Calu3 (cell line): ENCODE measurements at regions not wholly inside any gene's neighbourhood (a gene's known extent, or its start where the extent isn't known, plus 50 kb on each side); places are given as distances from the start of the nearest gene placed in this dataset.

ENCODE experiments used
- BruUV-seq: library from RNA; stranded (reverse); fragments of 400-500 nt; replicated peaks from 2 replicates; lab custom pipeline; 2021; lab: Mats Ljungman, UMichigan
- CTCF ChIA-PET: fragments of 300-600 bp; sonication (Branson Sonifier 250); formaldehyde crosslinking; loops from one replicate; lab custom pipeline; 2022; ENCODE audit warnings: antibody characterized with exemption; lab: Charles Lee
- DNase-seq: peaks from one replicate; pipeline ENCODE4 v3.0.0; 2022
- H3K27ac Mint-ChIP-seq: one replicate; pipeline ENCODE4 v1.8.0; 2022; ENCODE audit warnings: mixed read lengths; ENCODE audit not compliant: unreplicated experiment
- H3K27me3 Mint-ChIP-seq: one replicate; pipeline ENCODE4 v1.8.0; 2022; ENCODE audit warnings: mixed read lengths; ENCODE audit not compliant: unreplicated experiment
- H3K36me3 Mint-ChIP-seq: one replicate; pipeline ENCODE4 v1.8.0; 2022; ENCODE audit warnings: mild to moderate bottlenecking, moderate library complexity, mixed read lengths; ENCODE audit not compliant: insufficient read depth, unreplicated experiment
- H3K4me1 Mint-ChIP-seq: one replicate; pipeline ENCODE4 v1.8.0; 2022; ENCODE audit warnings: mild to moderate bottlenecking, low read depth, mixed read lengths; ENCODE audit not compliant: unreplicated experiment
- H3K4me3 Mint-ChIP-seq: one replicate; pipeline ENCODE4 v1.8.0; 2022; ENCODE audit warnings: mild to moderate bottlenecking, low read depth, moderate library complexity, mixed read lengths; ENCODE audit not compliant: unreplicated experiment
- H3K9me3 Mint-ChIP-seq: one replicate; pipeline ENCODE4 v1.8.0; 2022; ENCODE audit warnings: low read depth, mixed read lengths; ENCODE audit not compliant: unreplicated experiment
- CTCF ChIP-seq: fragments of 200-600 bp; IDR thresholded peaks from one replicate; pipeline ENCODE4 v1.8.0; 2022; ENCODE audit warnings: antibody characterized with exemption; ENCODE audit not compliant: unreplicated experiment
- intact Hi-C: fragments of 100-400 bp; cut with micrococcal nuclease; formaldehyde crosslinking; loops from one replicate; pipeline ENCODE4 v1.10.0; 2022; ENCODE audit not compliant: unreplicated experiment

GRCh38 chr1:195105281-195105680 is 1503.0 kb downstream of the KCNT2 start:
- CTCF ChIA-PET: no interaction called here
- no peak for TF ChIP-seq CTCF
- H3K4me1 Mint-ChIP-seq: peaks cover 13% of the 10 kb centered on the region
- H3K36me3 Mint-ChIP-seq: no peaks in the 10 kb centered on the region
- no peak overlapping the region for H3K27ac Mint-ChIP-seq
- no peak overlapping the region for H3K4me3 Mint-ChIP-seq
- intact Hi-C loops: no loop called here
- peaks cover 20% of the 10 kb centered on the region for H3K9me3 Mint-ChIP-seq
- H3K27me3 Mint-ChIP-seq: no peaks in the 10 kb centered on the region
- DNase-seq: no peak
- BruUV-seq: no TSS peak

GRCh38 chr1:195097316-195097715 is 1510.9 kb downstream of the KCNT2 start:
- no peaks in the 10 kb centered on the region for H3K27me3 Mint-ChIP-seq
- no peaks in the 10 kb centered on the region for H3K36me3 Mint-ChIP-seq
- no peak overlapping the region for H3K27ac Mint-ChIP-seq
- peak; percentile 61 for DNase-seq
- H3K4me3 Mint-ChIP-seq: no peak overlapping the region
- CTCF ChIA-PET: no interaction called here
- intact Hi-C loops: no loop called here
- BruUV-seq: no TSS peak
- H3K9me3 Mint-ChIP-seq: no peaks in the 10 kb centered on the region
- no peak for TF ChIP-seq CTCF
- H3K4me1 Mint-ChIP-seq: peaks cover 21% of the 10 kb centered on the region

- no peak overlapping the region for H3K4me3 Mint-ChIP-seq
- no peak overlapping the region for H3K27ac Mint-ChIP-seq
- H3K9me3 Mint-ChIP-seq: no peaks in the 10 kb centered on the region
- H3K27me3 Mint-ChIP-seq: no peaks in the 10 kb centered on the region
- intact Hi-C loops: no loop called here
- CTCF ChIA-PET: no interaction called here
- BruUV-seq: no TSS peak
- TF ChIP-seq CTCF: no peak
- no peaks in the 10 kb centered on the region for H3K36me3 Mint-ChIP-seq
- H3K4me1 Mint-ChIP-seq: peaks cover 21% of the 10 kb centered on the region
- no peak for DNase-seq
These were observed 1512.2 kb downstream of the KCNT2 start for GRCh38 chr1:195096051-195096521.

- intact Hi-C loops: no loop called here
- H3K4me3 Mint-ChIP-seq: no peak overlapping the region
- DNase-seq: no peak
- no peaks in the 10 kb centered on the region for H3K27me3 Mint-ChIP-seq
- H3K36me3 Mint-ChIP-seq: no peaks in the 10 kb centered on the region
- TF ChIP-seq CTCF: no peak
- no TSS peak for BruUV-seq
- no peaks in the 10 kb centered on the region for H3K9me3 Mint-ChIP-seq
- H3K4me1 Mint-ChIP-seq: peaks cover 20% of the 10 kb centered on the region
- no peak overlapping the region for H3K27ac Mint-ChIP-seq
- CTCF ChIA-PET: no interaction called here
These were observed 1523.0 kb downstream of the KCNT2 start for GRCh38 chr1:195085196-195085595.
